ENCODE measurements at regions not wholly inside any gene's neighbourhood (a gene's known extent, or its start where the extent isn't known, plus 50 kb on each side); places are given as distances from the start of the nearest gene placed in this dataset.
"Not testable (repeated sequence)": the region's sequence is repeated elsewhere in the genome, so short reads cannot be mapped to it uniquely, and the experiment has no call there.

DNA sequence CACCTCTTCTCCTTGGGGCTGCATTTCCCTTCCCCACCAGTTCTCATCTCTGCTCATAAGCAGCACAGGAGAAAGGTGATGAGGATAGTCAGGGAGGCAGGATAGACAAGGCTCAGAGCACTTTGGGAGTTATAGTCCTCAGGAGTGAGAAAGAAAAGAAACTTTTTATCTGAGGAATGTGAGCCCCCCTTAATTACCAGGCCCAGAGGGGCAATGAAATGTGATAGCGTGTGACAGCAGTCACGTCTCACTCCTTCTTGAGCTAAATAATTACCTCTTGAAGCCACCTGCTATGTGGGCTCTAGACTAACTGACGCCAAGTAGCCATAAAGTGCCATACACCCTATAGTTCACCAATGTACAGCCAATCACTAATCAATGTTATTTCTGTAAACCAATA, 105.8 kb downstream of the SPP2 start:
- no peak for DNase-seq (ENCODE audit: low read depth)

DNA sequence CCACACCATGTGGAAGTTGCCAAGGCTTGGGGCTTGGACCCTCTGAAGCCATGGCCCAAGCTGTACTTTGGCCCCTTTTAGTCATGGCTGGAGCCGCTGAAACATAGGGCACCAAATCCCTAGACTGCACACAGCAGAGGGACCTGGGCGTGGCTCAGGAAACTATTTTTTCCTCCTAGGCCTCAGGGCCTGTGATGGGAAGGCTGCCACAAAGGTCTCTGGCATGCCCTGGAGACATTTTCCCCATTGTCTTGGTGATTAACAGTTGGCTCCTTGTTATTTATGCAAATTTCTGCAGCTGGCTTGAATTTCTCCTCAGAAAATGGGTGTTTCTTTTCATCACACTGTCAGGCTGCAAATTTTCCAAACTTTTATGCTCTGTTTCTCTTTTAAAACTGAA, 102.3 kb downstream of the SPP2 start:
- DNase-seq (ENCODE audit: low read depth) = not testable (repeated sequence)

DNA sequence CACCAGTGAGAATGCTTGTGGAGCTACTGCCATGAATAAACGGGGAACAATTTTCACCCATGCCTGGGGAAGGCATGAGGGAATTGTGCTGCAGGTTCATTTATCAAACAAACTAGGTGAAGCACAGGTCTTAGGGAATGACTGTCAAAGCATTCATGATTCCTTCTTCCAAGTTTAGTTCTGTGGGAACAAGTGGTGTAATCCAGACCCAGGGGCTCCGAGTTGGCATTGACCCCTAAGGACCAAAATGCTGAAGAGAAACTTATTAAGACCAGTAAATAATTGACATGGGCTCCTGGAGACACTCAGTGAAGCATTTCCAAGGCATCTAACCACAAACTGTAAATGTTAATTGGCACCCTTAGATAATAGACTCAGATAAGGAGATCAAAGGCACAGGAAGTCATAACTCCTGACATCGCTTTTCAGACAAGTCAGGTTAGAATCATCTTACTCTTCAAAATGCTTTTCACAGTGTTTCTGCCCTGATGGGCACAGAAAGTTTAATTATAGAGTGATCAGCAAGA, 96.9 kb downstream of the SPP2 start:
- no peak for DNase-seq (ENCODE audit: low read depth)

DNA sequence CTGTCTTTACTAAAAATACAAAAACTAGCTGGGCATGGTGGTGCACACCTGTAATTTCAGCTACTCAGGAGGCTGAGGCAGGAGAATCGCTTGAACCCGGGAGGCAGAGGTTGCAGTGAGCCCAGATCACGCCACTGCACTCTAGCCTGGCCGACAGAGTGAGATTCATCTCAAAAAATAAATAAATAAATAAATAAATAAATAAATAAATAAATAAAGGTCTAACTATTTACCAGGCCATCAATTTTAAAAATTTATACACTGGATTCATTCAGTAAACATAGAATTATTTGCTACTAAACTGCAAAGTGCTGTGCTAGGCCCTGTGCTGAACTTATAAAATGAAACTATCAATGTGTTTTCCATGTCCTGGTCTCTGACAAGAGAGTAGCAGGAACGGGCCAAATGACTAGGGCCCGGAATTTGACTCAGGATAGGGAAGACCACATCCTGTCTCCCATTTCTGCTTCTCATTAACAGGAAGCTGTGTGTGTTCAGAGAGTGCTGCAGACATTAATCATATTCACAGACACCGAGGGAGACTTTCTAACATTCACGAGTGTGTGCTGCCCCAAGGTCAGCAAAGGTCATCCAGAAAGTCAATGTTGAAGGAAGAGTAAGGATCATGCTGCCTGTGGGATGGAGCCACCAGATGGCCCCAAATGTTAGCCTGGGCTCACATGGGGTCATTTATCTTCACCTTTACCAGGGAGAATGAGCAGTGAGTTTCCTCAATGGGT, 95.8 kb downstream of the SPP2 start:
- peak; percentile 73 for DNase-seq (ENCODE audit: low read depth)

DNA sequence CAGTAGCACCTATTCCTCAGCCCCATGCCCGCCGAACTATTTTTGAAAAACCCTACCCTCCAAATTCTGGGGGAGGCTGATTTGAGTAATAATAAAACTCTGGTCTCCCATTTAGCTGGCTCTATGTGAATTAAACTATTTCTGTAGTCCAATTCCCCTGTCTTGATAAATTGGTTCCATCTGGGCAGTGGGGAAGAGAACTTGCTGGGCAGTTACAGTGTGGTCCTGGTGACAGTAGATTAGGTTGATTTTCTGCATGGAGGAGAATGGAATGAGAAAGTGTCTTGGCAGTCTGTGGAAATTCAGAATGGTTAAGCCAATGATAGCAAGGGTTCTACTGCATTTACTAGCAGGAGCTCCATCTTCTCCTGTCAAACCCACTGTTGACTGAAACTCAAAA, 95.0 kb downstream of the SPP2 start:
- no peak for DNase-seq (ENCODE audit: low read depth)

DNA sequence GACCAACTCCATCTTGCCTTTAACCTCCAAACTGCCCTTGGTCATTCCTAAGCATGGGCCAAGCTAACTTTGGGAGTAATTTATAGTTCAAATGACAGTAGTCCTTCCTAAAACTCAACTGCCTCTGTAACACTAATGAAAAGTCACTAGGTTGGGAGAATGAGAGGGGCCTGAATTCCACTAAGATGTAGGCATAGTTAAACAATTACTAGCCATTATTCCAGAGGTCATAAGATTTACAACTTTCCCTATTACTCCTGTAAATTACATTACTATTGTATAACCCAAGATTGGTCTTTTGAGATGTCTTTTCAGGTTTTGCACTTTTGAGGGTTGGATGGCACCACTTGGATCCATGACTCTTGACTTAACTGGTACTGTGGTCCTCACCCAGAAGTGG, 94.6 kb downstream of the SPP2 start:
- DNase-seq (ENCODE audit: low read depth) = no peak

DNA sequence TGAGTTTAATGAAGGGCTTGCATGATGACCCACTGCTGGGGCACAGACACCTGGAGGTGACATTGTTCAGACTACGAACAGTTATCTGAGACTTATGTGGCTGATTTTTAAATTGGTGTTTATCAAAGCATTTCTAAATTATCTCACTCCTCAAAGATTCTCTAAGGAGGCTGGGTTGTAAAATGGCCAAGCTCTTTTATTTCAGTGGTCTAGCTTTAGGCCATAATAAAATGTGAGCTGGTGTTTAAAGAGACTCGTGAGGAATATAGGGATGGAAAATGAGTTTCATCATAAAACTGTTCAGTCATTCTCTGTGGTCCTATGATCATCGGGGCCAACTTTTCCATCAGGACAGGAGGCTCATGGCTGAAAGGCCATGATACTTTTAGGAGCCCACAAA, 93.4 kb downstream of the SPP2 start:
- DNase-seq (ENCODE audit: low read depth) = no peak

DNA sequence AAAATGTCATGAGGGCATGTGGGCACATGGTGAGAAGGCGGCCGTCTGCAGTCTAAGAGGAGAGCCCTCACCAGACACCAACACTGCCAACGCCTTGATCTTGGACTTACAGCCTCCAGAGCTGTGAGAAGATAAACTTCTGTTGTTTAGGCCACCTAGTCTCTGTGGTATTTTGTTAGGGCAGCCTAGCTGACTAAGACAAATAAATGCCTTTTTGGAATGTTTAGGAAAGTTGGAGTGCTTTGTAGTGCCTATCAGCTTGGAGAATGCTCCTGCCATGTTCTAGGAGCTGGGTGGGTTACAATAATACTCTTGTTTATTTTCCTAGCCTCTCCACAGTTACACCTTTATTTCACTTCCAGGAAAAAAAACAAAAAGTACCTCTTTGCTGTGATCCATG, 92.0 kb downstream of the SPP2 start:
- DNase-seq (ENCODE audit: low read depth) = no peak

DNA sequence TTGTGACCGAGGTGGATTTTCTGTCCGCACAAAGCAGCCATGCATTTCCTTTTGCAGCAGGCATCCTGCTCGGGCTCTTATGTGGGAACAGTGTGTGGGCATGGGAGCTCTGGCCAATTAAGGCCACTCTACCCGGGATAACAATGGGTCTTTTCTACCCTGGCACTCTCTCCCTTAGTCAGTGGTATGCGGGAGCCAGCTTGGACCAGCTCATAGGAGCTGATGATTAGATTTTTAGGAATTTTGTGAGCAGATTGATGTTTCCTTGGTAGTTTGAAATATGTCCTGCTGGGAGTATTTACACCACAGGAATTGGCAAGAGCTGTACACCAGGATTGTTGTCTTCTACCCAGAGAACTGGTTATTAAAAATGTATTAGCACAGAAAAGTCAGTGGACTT, 89.3 kb downstream of the SPP2 start:
- no peak for DNase-seq (ENCODE audit: low read depth)

DNA sequence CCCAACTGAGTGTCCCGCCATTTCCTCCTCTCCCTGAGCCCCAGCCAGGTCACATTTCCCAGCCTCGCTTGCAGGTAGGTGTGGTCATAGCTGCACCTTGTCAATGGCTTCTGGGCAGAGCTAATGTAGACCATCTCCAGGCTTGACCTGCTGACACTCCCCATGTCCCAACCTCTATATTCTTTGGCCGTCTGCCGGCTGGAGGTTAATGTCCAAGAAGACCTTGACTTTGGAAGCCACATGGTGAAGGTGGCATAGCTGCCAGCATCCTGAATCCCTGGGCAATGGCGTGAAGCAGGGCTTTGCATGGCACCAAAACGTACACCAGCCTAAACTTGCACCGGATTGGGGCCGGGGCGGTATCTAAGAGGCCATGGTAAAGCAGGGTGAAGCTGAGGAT, 88.3 kb downstream of the SPP2 start:
- no peak for DNase-seq (ENCODE audit: low read depth)

DNA sequence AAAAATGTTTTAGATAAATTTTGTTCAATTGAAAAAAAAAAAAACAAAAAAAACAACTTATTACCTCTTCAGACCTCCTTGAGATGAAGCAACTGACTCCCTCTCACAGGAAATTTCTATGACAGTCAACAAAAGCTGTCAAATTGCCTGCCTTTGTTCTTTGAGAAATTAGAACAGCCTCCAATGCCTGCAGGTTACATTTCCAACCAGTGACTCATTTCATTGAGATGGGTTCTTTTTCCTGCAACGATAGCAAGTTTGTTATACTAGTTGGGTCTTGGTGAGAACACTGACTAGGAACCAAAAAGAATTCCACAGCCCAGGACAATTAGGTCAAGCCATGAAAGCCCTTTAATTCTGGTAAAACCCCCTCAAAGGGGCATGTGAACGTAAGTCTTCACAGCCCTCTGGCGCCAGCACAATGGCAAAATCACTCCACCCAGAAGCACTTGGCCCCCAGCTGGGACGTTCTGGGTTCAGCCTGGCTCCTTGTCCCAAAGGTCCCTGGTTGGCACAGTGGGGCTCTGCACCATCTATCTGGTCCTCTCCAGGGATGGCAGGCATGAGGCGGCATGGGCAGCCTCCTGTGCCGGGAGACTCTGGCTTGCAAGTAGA, 87.0 kb downstream of the SPP2 start:
- peak; percentile 26 for DNase-seq (ENCODE audit: low read depth)

DNA sequence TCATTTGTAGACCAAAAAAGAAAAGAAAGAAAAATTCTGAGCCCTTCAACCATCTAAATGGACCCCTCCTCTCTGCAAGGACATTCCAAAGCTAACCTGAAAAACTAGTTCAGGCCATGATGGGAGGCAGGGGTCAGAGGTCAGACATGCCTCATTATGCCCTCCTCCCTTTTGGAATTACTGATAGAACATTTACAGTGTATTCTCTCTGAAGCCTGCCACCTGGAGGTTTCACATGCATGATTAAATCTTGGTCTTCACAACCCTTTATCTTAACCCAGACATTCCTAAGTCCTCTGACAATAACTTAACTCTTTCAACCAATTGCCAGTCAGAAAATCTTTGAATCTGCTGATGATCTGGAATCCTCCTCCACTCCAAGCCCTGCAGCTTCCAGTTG, 86.0 kb downstream of the SPP2 start:
- no peak for DNase-seq (ENCODE audit: low read depth)

DNA sequence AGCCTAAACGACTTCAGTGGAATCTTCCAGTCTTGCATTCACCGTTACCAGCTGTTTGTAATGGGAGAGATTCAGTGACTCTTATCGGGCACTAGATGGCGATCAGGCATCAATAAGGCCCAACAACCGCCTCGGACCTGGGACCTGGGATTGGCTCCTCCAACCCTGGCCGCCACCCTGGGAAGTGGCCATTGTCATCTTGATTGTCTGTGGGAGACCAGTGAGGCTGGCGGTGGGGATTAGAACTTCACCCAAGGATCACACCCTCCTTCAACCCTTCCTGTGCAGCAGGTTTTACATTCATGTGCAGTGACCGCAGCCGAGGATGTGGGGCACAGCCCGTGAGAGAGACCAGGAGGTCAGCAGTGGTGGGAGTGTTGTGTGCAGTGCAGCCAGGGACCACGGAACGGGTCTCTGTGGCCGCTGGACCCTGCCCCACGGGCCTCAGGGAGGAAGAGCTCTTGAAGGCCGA, 85.3 kb downstream of the SPP2 start:
- peak; percentile 55 for DNase-seq (ENCODE audit: low read depth)

DNA sequence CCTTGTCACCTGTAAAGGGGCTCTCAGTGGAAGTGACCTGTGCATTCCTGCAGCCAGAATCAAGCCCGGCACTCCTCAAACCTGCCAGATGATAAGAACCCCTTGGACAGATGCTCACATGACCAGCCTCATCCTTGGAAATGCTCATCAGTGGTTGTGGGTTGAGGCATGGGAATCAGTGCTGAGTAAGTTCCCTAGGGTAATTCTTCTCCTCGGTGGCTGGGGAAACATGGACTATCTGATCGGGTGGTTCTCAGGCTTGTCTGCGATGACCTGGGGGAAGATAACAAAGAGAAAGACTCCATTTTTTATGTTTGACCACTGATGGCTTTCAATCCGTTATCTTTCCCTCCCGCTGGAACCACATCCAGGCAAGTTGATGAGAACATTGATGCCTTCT, 84.0 kb downstream of the SPP2 start:
- no peak for DNase-seq (ENCODE audit: low read depth)

DNA sequence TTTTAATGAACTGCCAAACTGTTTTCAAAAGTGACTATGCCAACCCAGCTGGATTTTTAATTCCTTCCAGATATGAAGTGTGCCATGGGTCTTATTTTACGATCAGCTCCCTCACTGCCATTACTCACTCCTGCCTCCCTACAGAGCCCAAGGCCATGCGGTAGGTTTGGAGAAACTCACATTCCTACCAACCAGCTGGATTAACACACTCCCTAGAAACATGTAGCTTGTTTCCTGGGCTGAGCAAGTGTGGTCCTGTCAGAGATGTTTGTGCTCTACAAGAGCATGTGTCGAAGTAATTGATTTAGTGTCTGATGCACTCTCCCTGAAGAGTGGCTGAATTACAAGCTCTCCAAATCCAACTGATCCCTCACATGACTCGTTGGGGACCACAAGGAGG, 82.5 kb downstream of the SPP2 start:
- peak; percentile 49 for DNase-seq (ENCODE audit: low read depth)

DNA sequence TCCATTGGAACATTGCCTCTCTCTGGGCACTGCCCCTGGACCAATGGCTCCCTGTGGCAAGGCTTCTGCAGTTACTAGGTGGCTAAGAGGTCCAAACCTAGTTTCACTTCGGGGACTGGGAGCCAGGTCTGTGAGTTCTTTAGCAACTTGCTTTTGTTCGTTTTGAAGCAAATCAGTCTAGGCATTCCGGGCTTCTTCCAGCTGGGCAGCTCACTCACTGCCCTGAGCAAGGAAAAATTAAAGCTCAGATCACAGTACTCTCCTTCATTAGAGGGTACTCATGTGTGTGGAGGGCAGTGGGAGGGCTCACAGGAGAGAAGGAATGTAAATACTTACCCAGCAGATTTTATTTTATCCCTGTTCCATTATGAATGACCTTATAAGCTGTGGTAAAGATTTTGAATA, 80.3 kb downstream of the SPP2 start:
- DNase-seq (ENCODE audit: low read depth) = no peak

DNA sequence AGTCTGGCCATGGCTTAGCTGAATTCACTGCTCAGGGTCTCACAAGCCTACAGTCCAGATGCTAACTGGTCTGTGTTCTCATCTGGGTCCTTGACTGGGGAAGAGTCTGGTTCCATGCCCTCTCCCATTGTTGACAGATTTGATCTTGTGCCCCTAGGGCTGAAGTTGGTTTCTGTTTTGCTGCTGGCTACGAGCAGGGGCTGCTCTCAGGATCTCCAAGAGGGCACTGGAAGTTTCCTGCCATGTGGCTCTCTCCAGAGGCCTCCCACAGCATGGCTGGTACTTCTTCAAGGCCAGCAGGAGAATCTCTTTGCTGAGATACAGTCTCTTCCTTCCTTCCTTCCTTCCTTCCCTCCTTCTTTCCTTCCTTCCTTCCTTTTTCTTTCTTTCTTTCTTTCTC, 78.1 kb downstream of the SPP2 start:
- DNase-seq (ENCODE audit: low read depth) = no peak

Measured in HS-5 (cell line).